Ascending aorta (tissue), 2 donors: ENCODE measurements at regions not wholly inside any gene's neighbourhood (a gene's known extent, or its start where the extent isn't known, plus 50 kb on each side); places are given as distances from the start of the nearest gene placed in this dataset.

Source experiments
- DNase-seq, 2 donors: peaks; one replicate each; pipeline ENCODE4 v3.0.0-alpha.2; 2019; ENCODE audit warnings: low spot score in 2 of 2
- H3K27ac ChIP-seq, 2 donors: fragments of 200-600 bp; sonication (generic); one replicate each; pipeline ENCODE4 v1.5.1; 2016 to 2017; ENCODE audit warnings: mild to moderate bottlenecking in 1 of 2
- H3K27me3 ChIP-seq: fragments of 200-600 bp; sonication (generic); one replicate; pipeline ENCODE4 v1.5.1; 2017
- H3K36me3 ChIP-seq, 2 donors: fragments of 200-600 bp; sonication (generic); one replicate each; pipeline ENCODE4 v1.5.1; 2016
- H3K4me1 ChIP-seq, 2 donors: fragments of 200-600 bp; sonication (generic); one replicate each; pipeline ENCODE4 v1.5.1; 2016 to 2017; ENCODE audit warnings: mild to moderate bottlenecking in 1 of 2
- H3K4me3 ChIP-seq, 2 donors: fragments of 200-600 bp; sonication (generic); one replicate each; pipeline ENCODE4 v1.5.1; 2016 to 2017; ENCODE audit warnings: mild to moderate bottlenecking in 1 of 2
- H3K9me3 ChIP-seq, 2 donors: fragments of 200-600 bp; sonication (generic); one replicate each; pipeline ENCODE4 v1.5.1; 2016
- CTCF ChIP-seq, 3 experiments: fragments of 200-600 bp in 2 of 3; fragments of 450-650 bp in 1 of 3; sonication (generic) in 2 of 3; IDR thresholded peaks; one replicate each; pipeline ENCODE4 v1.5.1; 2016 to 2019; ENCODE audit warnings: antibody characterized with exemption in 3 of 3, mild to moderate bottlenecking in 1 of 3, moderate library complexity in 1 of 3
- intact Hi-C: fragments of 100-400 bp; cut with DNase I; formaldehyde crosslinking; loops from one replicate; pipeline ENCODE4 v1.15.1; 2023

GRCh38 chr12:75564852-75565251, 53.4 kb upstream of the KRR1 start:
- no peaks in the 10 kb centered on the region for H3K27me3 ChIP-seq
- TF ChIP-seq CTCF (IDR thresholded peaks at IDR 0.05): no peak
- intact Hi-C loops: no loop called here
- no peaks in the 10 kb centered on the region for H3K9me3 ChIP-seq
- H3K4me1 ChIP-seq: no peaks in the 10 kb centered on the region
- H3K27ac ChIP-seq: no peak overlapping the region
- no peaks in the 10 kb centered on the region for H3K36me3 ChIP-seq
- no peak for DNase-seq
- H3K4me3 ChIP-seq: no peak overlapping the region

- DNase-seq: no peak
- Histone ChIP-seq H3K4me1 (no peaks in the 10 kb centered on the region), H3K27me3 (no peaks in the 10 kb centered on the region), H3K9me3 (no peaks in the 10 kb centered on the region), H3K27ac (no peak overlapping the region), H3K36me3 (no peaks in the 10 kb centered on the region), H3K4me3 (no peak overlapping the region)
- TF ChIP-seq CTCF (IDR thresholded peaks at IDR 0.05): no peak
- intact Hi-C loops: no loop called here
These were observed 53.0 kb upstream of the KRR1 start for GRCh38 chr12:75564398-75564797.

- no peak overlapping the region for H3K27ac ChIP-seq
- intact Hi-C loops: no loop called here
These were observed 51.9 kb upstream of the KRR1 start for GRCh38 chr12:75563351-75563750.

GRCh38 chr12:75561921-75562320, 50.5 kb upstream of the KRR1 start:
- no peaks in the 10 kb centered on the region for H3K4me1 ChIP-seq
- H3K9me3 ChIP-seq: no peaks in the 10 kb centered on the region
- H3K27ac ChIP-seq: no peak overlapping the region
- no peaks in the 10 kb centered on the region for H3K36me3 ChIP-seq
- no peak for DNase-seq
- H3K27me3 ChIP-seq: no peaks in the 10 kb centered on the region
- intact Hi-C loops: no loop called here
- no peak overlapping the region for H3K4me3 ChIP-seq
- no peak for TF ChIP-seq CTCF (IDR thresholded peaks at IDR 0.05)

More at GRCh38 chr12:75563351-75563750, 51.9 kb upstream of the KRR1 start:
- H3K4me3 ChIP-seq: no peak overlapping the region
- no peaks in the 10 kb centered on the region for H3K27me3 ChIP-seq
- DNase-seq: no peak
- H3K36me3 ChIP-seq: no peaks in the 10 kb centered on the region
- no peaks in the 10 kb centered on the region for H3K9me3 ChIP-seq
- no peak for TF ChIP-seq CTCF (IDR thresholded peaks at IDR 0.05)
- H3K4me1 ChIP-seq: no peaks in the 10 kb centered on the region
